ENCODE measurements at regions not wholly inside any gene's neighbourhood (a gene's known extent, or its start where the extent isn't known, plus 50 kb on each side); places are given as distances from the start of the nearest gene placed in this dataset.
A peak's percentile ranks its signal among the peaks of the same experiment; 100 is the strongest.
"Not testable (repeated sequence)": the region's sequence is repeated elsewhere in the genome, so short reads cannot be mapped to it uniquely, and the experiment has no call there.

GRCh38 chr5:108588323-108588722, 159.4 kb upstream of the FER start:
- DNase-seq (ENCODE audit: low spot score), result no peak

GRCh38 chr5:108587821-108588220, 159.9 kb upstream of the FER start:
- no peak for DNase-seq (ENCODE audit: low spot score)

- no peak for DNase-seq (ENCODE audit: low spot score)
Measured at GRCh38 chr5:108581026-108581425, 166.7 kb upstream of the FER start.

GRCh38 chr5:108579236-108579635, 168.5 kb upstream of the FER start:
- DNase-seq (ENCODE audit: low spot score), result no peak

- DNase-seq (ENCODE audit: low spot score), result no peak
Measured at GRCh38 chr5:108578791-108579190, 168.9 kb upstream of the FER start.

GRCh38 chr5:108567429-108567828, 180.3 kb upstream of the FER start:
- no peak for DNase-seq (ENCODE audit: low spot score)

GRCh38 chr5:108564441-108564840, 182.5 kb upstream of the FBXL17 start:
- DNase-seq (ENCODE audit: low spot score), result no peak

GRCh38 chr5:108562205-108562454, 180.2 kb upstream of the FBXL17 start:
- DNase-seq (ENCODE audit: low spot score), result no peak

- no peak for DNase-seq (ENCODE audit: low spot score)
Measured at GRCh38 chr5:108561416-108562204, 179.7 kb upstream of the FBXL17 start.

GRCh38 chr5:108560581-108560980, 178.7 kb upstream of the FBXL17 start:
- peak; percentile 57 for DNase-seq (ENCODE audit: low spot score)

GRCh38 chr5:108560166-108560565, 178.3 kb upstream of the FBXL17 start:
- no peak for DNase-seq (ENCODE audit: low spot score)

GRCh38 chr5:108558840-108559239, 176.9 kb upstream of the FBXL17 start:
- DNase-seq (ENCODE audit: low spot score), result not testable (repeated sequence)

- not testable (repeated sequence) for DNase-seq (ENCODE audit: low spot score)
Measured at GRCh38 chr5:108558142-108558541, 176.2 kb upstream of the FBXL17 start.

GRCh38 chr5:108557686-108558085, 175.8 kb upstream of the FBXL17 start:
- no peak for DNase-seq (ENCODE audit: low spot score)

GRCh38 chr5:108556441-108557145, 174.7 kb upstream of the FBXL17 start:
- DNase-seq (ENCODE audit: low spot score), result peak; percentile 51

- no peak for DNase-seq (ENCODE audit: low spot score)
Measured at GRCh38 chr5:108548684-108549596, 167.0 kb upstream of the FBXL17 start.

GRCh38 chr5:108546939-108547338, 165.0 kb upstream of the FBXL17 start:
- no peak for DNase-seq (ENCODE audit: low spot score)

GRCh38 chr5:108545301-108545700, 163.4 kb upstream of the FBXL17 start:
- peak; percentile 19 for DNase-seq (ENCODE audit: low spot score)

GRCh38 chr5:108543486-108543885, 161.6 kb upstream of the FBXL17 start:
- DNase-seq (ENCODE audit: low spot score), result no peak

- DNase-seq (ENCODE audit: low spot score), result no peak
Measured at GRCh38 chr5:108541836-108542235, 159.9 kb upstream of the FBXL17 start.

GRCh38 chr5:108536321-108536720, 154.4 kb upstream of the FBXL17 start:
- DNase-seq (ENCODE audit: low spot score), result no peak

GRCh38 chr5:108532129-108532445, 150.2 kb upstream of the FBXL17 start:
- not testable (repeated sequence) for DNase-seq (ENCODE audit: low spot score)
